Endothelial cell of umbilical vein (primary cell): ENCODE measurements at regions not wholly inside any gene's neighbourhood (a gene's known extent, or its start where the extent isn't known, plus 50 kb on each side); places are given as distances from the start of the nearest gene placed in this dataset.

Experiments
- BruUV-seq: library from RNA; stranded (reverse); fragments of 400-500 nt; replicated peaks from 2 replicates; lab custom pipeline; 2021; lab: Mats Ljungman, UMichigan
- CTCF ChIA-PET: fragments of 300-600, 350-600 bp; sonication (Branson Sonifier 250); formaldehyde crosslinking; loops from one replicate; lab custom pipeline; 2021; ENCODE audit warnings: antibody characterized with exemption, inconsistent platforms; lab: Charles Lee
- POLR2A ChIA-PET: fragments of 300-600, 350-600 bp; sonication (Branson Sonifier 250); formaldehyde crosslinking; loops from one replicate; lab custom pipeline; 2021; ENCODE audit warnings: antibody characterized with exemption, inconsistent platforms; lab: Charles Lee
- DNase-seq: peaks from one replicate; pipeline ENCODE4 v3.0.0-alpha.2; 2011; ENCODE audit warnings: low read depth, low spot score
- FAIRE-seq: peaks from 2 replicates; lab custom pipeline; 2011; peaks lifted over from hg19 to GRCh38; lab: Jason Lieb, UNC
- H2AFZ ChIP-seq: 2 replicates; pipeline ENCODE4 v1.6.0; 2012; ENCODE audit warnings: low read depth, low read length, control low read depth, inconsistent platforms
- H3K27ac ChIP-seq: 2 replicates; pipeline ENCODE4 v1.5.1; 2011; ENCODE audit warnings: low read depth, mild to moderate bottlenecking, control low read depth, low read length, moderate library complexity; ENCODE audit not compliant: insufficient read depth
- H3K27me3 ChIP-seq, 2 experiments: 2 replicates each; pipeline versions ENCODE4 v1.6.0 to v1.6.1; 2011; ENCODE audit warnings: low read length in 2 of 2, mixed read lengths in 1 of 2; ENCODE audit not compliant: control insufficient read depth in 2 of 2, insufficient read depth in 2 of 2
- H3K36me3 ChIP-seq, 2 experiments: 2 replicates in 1 of 2; 3 replicates in 1 of 2; pipeline ENCODE4 v1.5.1; 2011; ENCODE audit warnings: low read length in 2 of 2, mild to moderate bottlenecking in 1 of 2, moderate library complexity in 1 of 2; ENCODE audit not compliant: control insufficient read depth in 2 of 2, insufficient read depth in 2 of 2; ENCODE audit errors: extremely low read depth in 1 of 2
- H3K4me1 ChIP-seq: 3 replicates; pipeline ENCODE4 v1.5.1; 2011; ENCODE audit warnings: mild to moderate bottlenecking, low read length; ENCODE audit not compliant: control insufficient read depth, insufficient read depth; ENCODE audit errors: extremely low read depth
- H3K4me2 ChIP-seq: 2 replicates; pipeline ENCODE4 v1.6.1; 2011; ENCODE audit warnings: low read length, control low read depth, mixed read lengths; ENCODE audit not compliant: insufficient read depth
- H3K4me3 ChIP-seq, 3 experiments: fragments of 200-600 bp in 1 of 3; sonication (generic), shearing (Covaris generic) in 1 of 3; replicated peaks in 1 of 3; 2 replicates each; pipeline ENCODE4 v1.5.1; 2011 to 2016; ENCODE audit warnings: control low read depth in 3 of 3, low read length in 3 of 3, mild to moderate bottlenecking in 2 of 3, inconsistent platforms in 1 of 3, low read depth in 1 of 3, moderate library complexity in 1 of 3; ENCODE audit not compliant: insufficient read depth in 1 of 3
- H3K79me2 ChIP-seq: 2 replicates; pipeline ENCODE4 v1.6.0; 2012; ENCODE audit warnings: low read length, inconsistent platforms; ENCODE audit not compliant: control insufficient read depth, insufficient read depth
- H3K9ac ChIP-seq: replicated peaks from 2 replicates; pipeline ENCODE3; 2011; ENCODE audit warnings: low read length, control low read depth; ENCODE audit not compliant: insufficient read depth; ENCODE audit errors: extremely low read depth
- H3K9me1 ChIP-seq: replicated peaks from 3 replicates; pipeline ENCODE4 v1.6.0; 2011; ENCODE audit warnings: mild to moderate bottlenecking, low read length; ENCODE audit not compliant: control insufficient read depth, insufficient read depth; ENCODE audit errors: extremely low read depth
- H3K9me3 ChIP-seq: replicated peaks from 2 replicates; pipeline ENCODE4 v1.5.1; 2012; ENCODE audit warnings: low read length, inconsistent platforms; ENCODE audit not compliant: control insufficient read depth, insufficient read depth
- H4K20me1 ChIP-seq: replicated peaks from 2 replicates; pipeline ENCODE3; 2011; ENCODE audit warnings: mild to moderate bottlenecking, low read length; ENCODE audit not compliant: control insufficient read depth, insufficient read depth; ENCODE audit errors: extremely low read depth
- GATA2 ChIP-seq: IDR thresholded peaks from 2 replicates; pipeline ENCODE4 v1.7.0; 2011; ENCODE audit warnings: low read depth, mild to moderate bottlenecking, moderate library complexity, mixed read lengths, low read length; ENCODE audit not compliant: insufficient read length, insufficient read depth
- MYC ChIP-seq: IDR thresholded peaks from one replicate; pipeline ENCODE4 v1.6.1; 2011; ENCODE audit warnings: mild to moderate bottlenecking, low read depth, low read length
- dilution Hi-C: fragments of 300-500 bp; cut with MboI; formaldehyde crosslinking; loops from one replicate; pipeline ENCODE4 v1.15.0; 2019; ENCODE audit warnings: low sequenced_read_pairs; ENCODE audit not compliant: extremely low pct_ligation_motif_present
- intact Hi-C: fragments of 100-400 bp; cut with micrococcal nuclease; formaldehyde crosslinking; loops from one replicate; pipeline ENCODE4 v1.10.0; 2022

DNA sequence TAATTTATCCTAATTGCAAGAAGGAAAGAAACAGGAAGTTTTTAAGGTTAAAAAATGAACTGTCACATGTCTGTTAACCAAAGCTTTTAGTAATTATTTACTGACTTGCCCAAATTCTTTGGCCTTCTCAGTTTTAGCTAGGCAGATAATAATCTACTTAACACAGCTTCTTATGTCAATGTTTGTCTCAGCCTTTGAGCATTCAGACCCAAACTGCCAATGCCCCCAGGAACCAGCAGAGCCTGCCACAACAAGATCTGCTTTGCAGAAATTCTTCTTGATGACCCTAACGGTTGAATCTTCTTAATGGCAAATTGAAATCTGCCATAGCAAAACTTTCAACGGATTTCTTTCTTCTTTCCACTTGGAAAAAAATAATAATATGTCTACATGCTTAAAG is 792.4 kb upstream of the ADGRL2 start:
- no peak overlapping the region for H3K9ac ChIP-seq
- ChIA-PET CTCF (interaction anchor here (0.6 kb wide), 1 partner anchor 782 kb away, joined by 3 read pairs; no protein-coding TSS in a partner anchor), POLR2A (no interaction called here)
- BruUV-seq, result no TSS peak
- no peaks in the 10 kb centered on the region for H3K27me3 ChIP-seq
- no peak overlapping the region for H3K4me3 ChIP-seq
- dilution Hi-C loops (no loop called here), intact Hi-C loops (no loop called here)
- H3K9me1 ChIP-seq, result no peaks in the 10 kb centered on the region
- H3K4me1 ChIP-seq, result no peaks in the 10 kb centered on the region
- no peak overlapping the region for H3K27ac ChIP-seq
- H2AFZ ChIP-seq, result no peak overlapping the region
- no peaks in the 10 kb centered on the region for H3K9me3 ChIP-seq
- FAIRE-seq, result no peak
- H4K20me1 ChIP-seq, result no peaks in the 10 kb centered on the region
- no peak for DNase-seq
- no peak for TF ChIP-seq MYC
- H3K79me2 ChIP-seq, result no peaks in the 10 kb centered on the region
- no peaks in the 10 kb centered on the region for H3K36me3 ChIP-seq
- no peak overlapping the region for H3K4me2 ChIP-seq

DNA sequence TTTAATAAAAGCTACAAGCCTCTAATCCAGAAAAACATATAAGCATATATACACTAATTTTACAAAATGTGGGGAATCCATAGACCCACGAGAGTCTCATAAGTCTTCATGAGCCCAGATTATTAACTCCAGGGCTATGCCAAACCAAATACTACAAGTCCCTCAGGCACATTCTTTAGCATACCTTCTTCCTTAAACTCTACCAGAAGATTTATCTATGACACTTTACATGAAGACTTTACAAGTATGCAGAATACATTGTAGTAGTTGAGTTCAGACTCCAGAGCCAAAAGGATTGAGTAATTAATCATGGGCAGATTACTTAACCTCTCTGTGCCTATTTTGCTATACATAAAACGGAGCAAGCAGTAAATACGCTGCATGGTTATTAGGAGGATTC is 793.7 kb upstream of the ADGRL2 start:
- DNase-seq, result no peak
- BruUV-seq, result no TSS peak
- Histone ChIP-seq H3K27ac (no peak overlapping the region), H3K9me3 (no peaks in the 10 kb centered on the region), H3K36me3 (no peaks in the 10 kb centered on the region), H3K4me2 (no peak overlapping the region), H3K9me1 (no peaks in the 10 kb centered on the region), H3K4me3 (no peak overlapping the region), H4K20me1 (no peaks in the 10 kb centered on the region), H3K9ac (no peak overlapping the region), H3K27me3 (no peaks in the 10 kb centered on the region), H3K79me2 (no peaks in the 10 kb centered on the region), H2AFZ (no peak overlapping the region), H3K4me1 (no peaks in the 10 kb centered on the region)
- ChIA-PET POLR2A (no interaction called here), CTCF (no interaction called here)
- dilution Hi-C loops, result no loop called here
- no peak for FAIRE-seq
- no peak for TF ChIP-seq GATA2
- intact Hi-C loops, result no loop called here
